NCI-H69 (cell line): ENCODE measurements at regions not wholly inside any gene's neighbourhood (a gene's known extent, or its start where the extent isn't known, plus 50 kb on each side); places are given as distances from the start of the nearest gene placed in this dataset.

Experiments
- DNase-seq: peaks from one replicate; lab custom pipeline; 2025; lab: John Stamatoyannopoulos, UW

GRCh38 chr15:62573876-62574275, 408.8 kb upstream of the C2CD4B start:
- peak; percentile 53 for DNase-seq

GRCh38 chr15:62578546-62578945, 413.5 kb upstream of the C2CD4B start:
- no peak for DNase-seq

- no peak for DNase-seq
These were observed 413.9 kb upstream of the C2CD4B start for GRCh38 chr15:62578960-62579359.

- no peak for DNase-seq
These were observed 414.8 kb upstream of the C2CD4B start for GRCh38 chr15:62579842-62580241.

- no peak for DNase-seq
These were observed 417.5 kb upstream of the C2CD4B start for GRCh38 chr15:62582580-62582979.

- no peak for DNase-seq
These were observed 419.5 kb upstream of the C2CD4B start for GRCh38 chr15:62584301-62585235.

- DNase-seq = no peak
These were observed 424.0 kb upstream of the C2CD4B start for GRCh38 chr15:62588938-62589670.

GRCh38 chr15:62591842-62592838, 427.1 kb upstream of the C2CD4B start:
- no peak for DNase-seq

- DNase-seq = no peak
These were observed 427.8 kb upstream of the C2CD4B start for GRCh38 chr15:62592920-62593319.

GRCh38 chr15:62593681-62594399, 428.8 kb upstream of the C2CD4B start:
- peak; percentile 20 for DNase-seq

GRCh38 chr15:62598217-62598616, 433.1 kb upstream of the C2CD4B start:
- DNase-seq = no peak

- DNase-seq = no peak
These were observed 435.0 kb upstream of the C2CD4B start for GRCh38 chr15:62599791-62600777.

- no peak for DNase-seq
These were observed 436.9 kb upstream of the C2CD4B start for GRCh38 chr15:62601777-62602545.

GRCh38 chr15:62603742-62604141, 438.7 kb upstream of the C2CD4B start:
- DNase-seq = no peak

GRCh38 chr15:62605282-62605681, 437.3 kb upstream of the TPM1 start:
- DNase-seq = no peak

- no peak for DNase-seq
These were observed 436.0 kb upstream of the TPM1 start for GRCh38 chr15:62606376-62607113.

GRCh38 chr15:62607114-62607462, 435.5 kb upstream of the TPM1 start:
- DNase-seq = no peak

- no peak for DNase-seq
These were observed 434.9 kb upstream of the TPM1 start for GRCh38 chr15:62607643-62608042.

GRCh38 chr15:62608369-62608768, 434.2 kb upstream of the TPM1 start:
- DNase-seq = no peak
